GM12874 (cell line): ENCODE measurements at regions not wholly inside any gene's neighbourhood (a gene's known extent, or its start where the extent isn't known, plus 50 kb on each side); places are given as distances from the start of the nearest gene placed in this dataset.

Source experiments
- CTCF ChIP-seq: IDR thresholded peaks from 2 replicates; pipeline ENCODE4 v1.5.1; 2011; ENCODE audit warnings: low read depth, mild to moderate bottlenecking, control low read depth, low read length, moderate library complexity; ENCODE audit not compliant: insufficient read depth

DNA sequence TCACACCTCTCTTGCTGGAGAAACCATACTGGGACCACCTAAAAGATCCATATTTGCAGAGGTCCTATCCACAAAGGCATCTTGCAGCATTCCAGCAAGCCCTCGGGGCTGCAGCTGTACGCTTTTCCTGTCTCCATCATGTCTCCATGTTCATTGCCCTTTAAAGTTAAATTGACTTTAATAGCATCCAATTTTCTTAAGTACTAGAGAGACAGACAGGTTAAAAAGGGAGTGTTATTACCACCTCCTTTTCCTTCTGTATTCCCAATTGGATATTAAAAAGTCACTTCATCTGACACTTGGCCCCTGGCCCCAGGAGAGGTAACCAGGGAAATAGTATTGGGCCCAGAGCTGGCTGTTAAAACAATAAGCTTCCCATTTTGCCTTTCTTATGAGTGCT lies 178.6 kb downstream of the UNC5CL start:
- TF ChIP-seq CTCF: no peak

- TF ChIP-seq CTCF: no peak
These were observed 182.8 kb downstream of the UNC5CL start for GRCh38 chr6:40856271-40856670.

- TF ChIP-seq CTCF: no peak
These were observed 183.7 kb downstream of the UNC5CL start for GRCh38 chr6:40855168-40855880.

DNA sequence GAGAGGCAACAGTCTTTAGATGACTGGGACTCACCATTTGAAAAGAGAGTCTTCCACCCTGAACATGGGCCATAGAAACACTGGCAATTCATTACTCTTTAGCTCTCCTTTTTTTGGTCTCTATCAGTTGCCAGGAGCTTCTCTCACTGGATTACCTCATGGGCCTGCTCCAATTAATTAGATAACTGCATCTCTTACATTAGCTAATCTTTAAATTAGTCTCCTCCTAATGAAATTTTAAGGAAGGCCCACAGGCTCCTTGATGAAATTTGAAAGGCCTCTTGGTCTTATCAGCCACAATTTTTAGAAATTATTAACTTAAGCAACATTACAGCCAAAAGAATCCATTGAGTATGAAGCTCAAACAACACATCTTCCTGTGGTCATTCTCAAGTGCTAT lies 184.4 kb downstream of the UNC5CL start:
- TF ChIP-seq CTCF: no peak

GRCh38 chr6:40852779-40853373 lies 186.1 kb downstream of the UNC5CL start:
- TF ChIP-seq CTCF: peak; percentile 47

DNA sequence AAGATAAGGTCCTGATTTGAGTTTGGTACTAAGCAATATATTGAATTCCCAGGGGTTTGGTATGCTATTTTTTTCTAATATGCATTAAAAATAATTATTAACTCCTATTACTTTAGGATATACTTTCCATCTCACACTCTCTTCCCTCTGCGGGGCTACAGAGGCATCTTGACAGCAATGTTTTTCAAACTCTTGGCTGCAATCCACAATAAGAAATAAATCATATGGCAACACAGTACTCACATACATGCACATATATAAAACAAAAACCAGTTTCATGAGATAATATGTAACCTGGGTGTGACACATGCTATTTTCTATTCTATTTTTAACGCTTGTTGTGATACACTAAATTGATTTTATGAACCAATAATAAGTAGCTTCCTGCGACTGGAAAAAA lies 189.5 kb downstream of the UNC5CL start:
- TF ChIP-seq CTCF: no peak

- no peak for TF ChIP-seq CTCF
These were observed 190.0 kb downstream of the UNC5CL start for GRCh38 chr6:40848868-40849514.
